ENCODE measurements at regions not wholly inside any gene's neighbourhood (a gene's known extent, or its start where the extent isn't known, plus 50 kb on each side); places are given as distances from the start of the nearest gene placed in this dataset.
"Not testable (repeated sequence)": the region's sequence is repeated elsewhere in the genome, so short reads cannot be mapped to it uniquely, and the experiment has no call there.

DNA sequence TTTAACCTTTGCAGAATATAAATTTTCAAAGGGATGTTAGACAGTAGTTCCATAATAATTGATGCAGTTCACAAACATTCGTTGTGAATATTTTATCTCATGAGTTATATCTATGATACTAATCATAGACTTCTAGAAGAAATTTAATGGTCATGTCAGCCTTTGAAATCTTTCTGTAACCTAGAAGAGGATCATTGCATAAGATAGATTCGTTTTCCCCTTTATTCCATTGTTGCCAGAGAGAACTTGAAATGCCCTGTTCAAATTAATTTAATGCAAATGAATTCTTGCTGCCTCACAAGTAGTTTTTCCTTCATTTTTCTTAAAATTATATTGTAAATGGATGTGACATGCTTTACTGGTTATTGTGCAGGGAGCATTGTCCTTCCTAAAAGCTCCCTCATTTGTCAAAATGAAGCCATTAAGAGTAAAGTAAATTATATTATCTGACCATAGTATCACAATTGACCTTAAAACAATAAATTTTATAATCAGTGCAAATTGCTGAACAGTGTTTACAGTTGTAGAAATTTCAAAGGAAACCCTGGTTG lies 128.5 kb upstream of the ZNF717 start:
- H3K27ac ChIP-seq = no peak overlapping the region
- DNase-seq = no peak
- intact Hi-C loops (cut with DNase I; ENCODE audit: low total_unique reads) = no loop called here
- no peaks in the 10 kb centered on the region for H3K36me3 ChIP-seq
- in situ Hi-C loops (cut with MboI; ENCODE audit: low pct_ligation_motif_present in 1 of 4, low pct_unique_long_range_greater_than_20kb in 1 of 4, low sequenced_read_pairs in 3 of 4) = no loop called here
- no peaks in the 10 kb centered on the region for H3K9me3 ChIP-seq
- TF ChIP-seq CTCF (IDR thresholded peaks at IDR 0.05) = no peak
- TF ChIP-seq EP300 (IDR thresholded peaks at IDR 0.05; ENCODE audit: low read depth) = no peak
- no peak for TF ChIP-seq POLR2A (IDR thresholded peaks at IDR 0.05)
- no peak for TF ChIP-seq POLR2AphosphoS5 (IDR thresholded peaks at IDR 0.05)
- WGBS, 2 donors (ENCODE audit: low coverage in 1 of 2) = 49 to 55% methylated on average over 2 of the region's 2 CpGs
- H3K27me3 ChIP-seq = no peaks in the 10 kb centered on the region
- H3K4me1 ChIP-seq = no peaks in the 10 kb centered on the region
- no peak overlapping the region for H3K4me3 ChIP-seq

DNA sequence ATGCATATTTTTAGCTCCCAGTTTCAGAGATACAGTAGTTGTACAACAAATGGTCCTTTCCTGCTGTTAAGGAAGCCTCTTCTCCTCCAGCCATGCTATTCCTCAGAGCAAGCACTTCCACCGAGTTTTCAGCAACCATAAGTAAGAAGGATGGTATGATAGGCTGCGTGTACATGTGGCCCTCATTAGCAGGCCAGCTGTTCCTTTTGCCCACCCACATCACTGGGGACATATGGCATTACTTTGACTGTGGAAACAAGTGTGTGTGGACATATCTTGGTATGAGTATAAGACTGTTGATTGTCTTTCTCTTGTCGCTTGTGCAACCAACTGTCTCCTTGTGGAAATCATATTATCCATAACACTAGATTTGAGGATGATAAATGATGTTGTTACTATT lies 129.4 kb upstream of the ZNF717 start:
- DNase-seq; in situ Hi-C loops (cut with MboI; ENCODE audit: low pct_ligation_motif_present in 1 of 4, low pct_unique_long_range_greater_than_20kb in 1 of 4, low sequenced_read_pairs in 3 of 4); H3K36me3 ChIP-seq; H3K4me3 ChIP-seq; H3K27me3 ChIP-seq; H3K4me1 ChIP-seq; H3K27ac ChIP-seq; intact Hi-C loops (cut with DNase I; ENCODE audit: low total_unique reads); H3K9me3 ChIP-seq: not testable (repeated sequence)
- WGBS, 2 donors (ENCODE audit: low coverage in 1 of 2) = 57 to 74% methylated on average over 1 to 3 of the region's 3 CpGs

- H3K4me3 ChIP-seq = no peak overlapping the region
- H3K27ac ChIP-seq = no peak overlapping the region
- no peaks in the 10 kb centered on the region for H3K27me3 ChIP-seq
- in situ Hi-C loops (cut with MboI; ENCODE audit: low pct_ligation_motif_present in 1 of 4, low pct_unique_long_range_greater_than_20kb in 1 of 4, low sequenced_read_pairs in 3 of 4) = no loop called here
- no peaks in the 10 kb centered on the region for H3K4me1 ChIP-seq
- no peak for TF ChIP-seq EP300 (IDR thresholded peaks at IDR 0.05; ENCODE audit: low read depth)
- no peak for TF ChIP-seq POLR2AphosphoS5 (IDR thresholded peaks at IDR 0.05)
- no peak for TF ChIP-seq POLR2A (IDR thresholded peaks at IDR 0.05)
- TF ChIP-seq CTCF (IDR thresholded peaks at IDR 0.05) = no peak
- H3K9me3 ChIP-seq = no peaks in the 10 kb centered on the region
- no peak for DNase-seq
- intact Hi-C loops (cut with DNase I; ENCODE audit: low total_unique reads) = no loop called here
- WGBS, 2 donors (ENCODE audit: low coverage in 1 of 2) = 43 to 68% methylated on average over 4 of the region's 4 CpGs
- H3K36me3 ChIP-seq = no peaks in the 10 kb centered on the region
These were observed 153.6 kb upstream of the ZNF717 start for GRCh38 chr3:75938921-75939320.

GRCh38 chr3:75951941-75952340 lies 166.6 kb upstream of the ZNF717 start:
- no peaks in the 10 kb centered on the region for H3K9me3 ChIP-seq
- intact Hi-C loops (cut with DNase I; ENCODE audit: low total_unique reads) (no loop called here), in situ Hi-C loops (cut with MboI; ENCODE audit: low pct_ligation_motif_present in 1 of 4, low pct_unique_long_range_greater_than_20kb in 1 of 4, low sequenced_read_pairs in 3 of 4) (no loop called here)
- no peak overlapping the region for H3K4me3 ChIP-seq
- H3K27me3 ChIP-seq = no peaks in the 10 kb centered on the region
- DNase-seq = no peak
- no peaks in the 10 kb centered on the region for H3K36me3 ChIP-seq
- no peak for TF ChIP-seq EP300 (IDR thresholded peaks at IDR 0.05; ENCODE audit: low read depth)
- no peak for TF ChIP-seq POLR2A (IDR thresholded peaks at IDR 0.05)
- TF ChIP-seq POLR2AphosphoS5 (IDR thresholded peaks at IDR 0.05) = no peak
- no peak for TF ChIP-seq CTCF (IDR thresholded peaks at IDR 0.05)
- no peaks in the 10 kb centered on the region for H3K4me1 ChIP-seq
- no peak overlapping the region for H3K27ac ChIP-seq

DNA sequence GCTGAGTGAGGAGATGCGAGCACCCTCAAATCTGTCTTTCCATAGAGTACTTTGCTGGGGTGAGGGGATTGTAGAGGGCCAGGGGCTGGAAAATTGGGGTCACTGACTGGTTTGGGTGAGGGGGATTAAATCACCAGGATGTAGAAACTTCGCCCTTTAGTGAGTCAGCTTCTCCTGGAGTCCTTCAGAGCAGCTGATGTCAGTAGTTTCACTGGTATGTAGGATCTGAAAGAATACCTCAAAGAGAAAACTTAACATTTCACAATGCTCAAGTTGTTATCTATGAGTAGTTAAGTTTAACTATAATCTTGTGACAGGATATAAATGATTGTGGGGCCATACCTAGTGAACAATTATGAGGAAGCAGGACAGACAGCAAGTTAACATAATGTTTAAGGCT lies 174.7 kb upstream of the ZNF717 start:
- 78 to 81% methylated on average over 2 of the region's 2 CpGs for WGBS, 2 donors (ENCODE audit: low coverage in 1 of 2)
- DNase-seq; H3K36me3 ChIP-seq; H3K27ac ChIP-seq; H3K4me1 ChIP-seq; H3K4me3 ChIP-seq; in situ Hi-C loops (cut with MboI; ENCODE audit: low pct_ligation_motif_present in 1 of 4, low pct_unique_long_range_greater_than_20kb in 1 of 4, low sequenced_read_pairs in 3 of 4); intact Hi-C loops (cut with DNase I; ENCODE audit: low total_unique reads); H3K27me3 ChIP-seq: not testable (repeated sequence)
- peaks cover 3 to 12% of the 10 kb centered on the region in 2 donors for H3K9me3 ChIP-seq

- H3K36me3 ChIP-seq; H3K4me1 ChIP-seq; intact Hi-C loops (cut with DNase I; ENCODE audit: low total_unique reads); H3K27me3 ChIP-seq; in situ Hi-C loops (cut with MboI; ENCODE audit: low pct_ligation_motif_present in 1 of 4, low pct_unique_long_range_greater_than_20kb in 1 of 4, low sequenced_read_pairs in 3 of 4); H3K27ac ChIP-seq; DNase-seq; H3K4me3 ChIP-seq: not testable (repeated sequence)
- peaks cover 3 to 12% of the 10 kb centered on the region in 2 donors for H3K9me3 ChIP-seq
- 73 to 75% methylated on average over 2 of the region's 2 CpGs for WGBS, 2 donors (ENCODE audit: low coverage in 1 of 2)
These were observed 176.7 kb upstream of the ZNF717 start for GRCh38 chr3:75962054-75962453.

Measured in transverse colon (tissue), 4 donors.